ENCODE measurements at regions not wholly inside any gene's neighbourhood (a gene's known extent, or its start where the extent isn't known, plus 50 kb on each side); places are given as distances from the start of the nearest gene placed in this dataset.

DNA sequence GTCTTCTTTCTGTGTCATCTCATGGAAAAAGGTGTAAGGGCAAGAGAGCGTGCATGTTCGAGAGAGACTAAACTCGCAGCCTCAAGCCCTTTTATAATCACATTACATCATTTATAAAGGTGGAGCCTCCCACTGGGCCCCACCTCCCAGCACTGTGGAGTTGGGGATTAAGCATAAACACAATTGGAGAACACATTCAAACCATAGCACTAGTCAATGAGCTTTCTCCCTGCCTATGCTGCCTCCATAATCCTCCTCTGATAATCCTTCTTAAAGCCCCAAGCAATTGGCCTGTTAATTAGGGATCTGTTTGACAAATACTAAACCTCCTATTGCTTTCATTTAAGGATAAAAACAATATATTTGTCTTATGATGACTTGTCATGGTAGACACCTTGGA, 99.6 kb downstream of the NMUR2 start:
- H3K36me3 Mint-ChIP-seq (ENCODE audit: low read depth) = no peaks in the 10 kb centered on the region
- DNase-seq = no peak
- TF ChIP-seq, protein P1, sequence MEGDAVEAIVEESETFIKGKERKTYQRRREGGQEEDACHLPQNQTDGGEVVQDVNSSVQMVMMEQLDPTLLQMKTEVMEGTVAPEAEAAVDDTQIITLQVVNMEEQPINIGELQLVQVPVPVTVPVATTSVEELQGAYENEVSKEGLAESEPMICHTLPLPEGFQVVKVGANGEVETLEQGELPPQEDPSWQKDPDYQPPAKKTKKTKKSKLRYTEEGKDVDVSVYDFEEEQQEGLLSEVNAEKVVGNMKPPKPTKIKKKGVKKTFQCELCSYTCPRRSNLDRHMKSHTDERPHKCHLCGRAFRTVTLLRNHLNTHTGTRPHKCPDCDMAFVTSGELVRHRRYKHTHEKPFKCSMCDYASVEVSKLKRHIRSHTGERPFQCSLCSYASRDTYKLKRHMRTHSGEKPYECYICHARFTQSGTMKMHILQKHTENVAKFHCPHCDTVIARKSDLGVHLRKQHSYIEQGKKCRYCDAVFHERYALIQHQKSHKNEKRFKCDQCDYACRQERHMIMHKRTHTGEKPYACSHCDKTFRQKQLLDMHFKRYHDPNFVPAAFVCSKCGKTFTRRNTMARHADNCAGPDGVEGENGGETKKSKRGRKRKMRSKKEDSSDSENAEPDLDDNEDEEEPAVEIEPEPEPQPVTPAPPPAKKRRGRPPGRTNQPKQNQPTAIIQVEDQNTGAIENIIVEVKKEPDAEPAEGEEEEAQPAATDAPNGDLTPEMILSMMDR (IDR thresholded peaks at IDR 0.05) = no peak
- H3K27me3 Mint-ChIP-seq (ENCODE audit: low read depth, poor library complexity) = peaks cover 7% of the 10 kb centered on the region
- no peak overlapping the region for H3K4me3 Mint-ChIP-seq
- no peak overlapping the region for H3K27ac Mint-ChIP-seq
- H3K4me1 Mint-ChIP-seq = no peaks in the 10 kb centered on the region
- H3K9me3 Mint-ChIP-seq = peaks cover 5% of the 10 kb centered on the region

DNA sequence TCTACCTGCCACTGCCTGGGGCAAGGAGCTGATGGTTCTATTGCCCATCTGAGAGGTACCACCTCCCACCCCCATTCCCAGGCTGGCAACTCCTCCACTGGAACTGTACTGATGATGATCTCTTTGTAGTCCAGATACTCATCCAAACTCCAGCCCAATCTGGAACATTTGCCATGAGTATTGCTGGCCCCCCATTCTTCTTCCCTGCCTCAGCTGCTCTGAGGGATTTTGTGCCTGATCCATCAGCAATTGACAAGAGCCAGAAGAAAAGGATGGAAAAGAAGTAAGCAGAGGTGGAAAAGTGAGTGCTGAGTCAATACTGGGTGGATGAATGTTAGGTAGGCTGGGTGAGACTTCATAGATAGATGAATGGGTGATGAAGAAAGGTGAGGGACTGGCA, 101.2 kb downstream of the NMUR2 start:
- DNase-seq = no peak

DNA sequence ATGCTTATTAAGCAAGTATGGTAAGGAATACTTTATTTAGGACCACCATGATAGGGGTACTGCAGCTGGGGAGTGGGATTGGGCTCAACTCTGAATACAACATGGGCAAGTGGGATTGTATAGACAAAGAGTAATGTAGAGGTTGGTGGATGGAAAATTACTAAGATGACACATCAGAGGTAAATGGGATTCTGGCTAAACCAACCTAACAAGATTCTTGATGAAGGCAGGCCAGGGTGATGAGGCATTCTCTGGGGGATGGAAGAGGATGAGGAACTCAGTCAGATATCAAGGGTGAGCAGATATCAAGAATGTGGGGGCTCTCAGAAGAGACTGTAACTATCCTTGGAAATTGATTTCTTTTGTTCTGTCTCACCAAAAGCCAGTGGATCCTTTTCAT, 107.2 kb downstream of the NMUR2 start:
- Mint-ChIP-seq H3K4me3 (no peak overlapping the region), H3K9me3 (no peaks in the 10 kb centered on the region), H3K27me3 (ENCODE audit: low read depth, poor library complexity) (peaks cover 7% of the 10 kb centered on the region), H3K27ac (no peak overlapping the region), H3K36me3 (ENCODE audit: low read depth) (no peaks in the 10 kb centered on the region), H3K4me1 (no peaks in the 10 kb centered on the region)
- TF ChIP-seq, protein P1 (IDR thresholded peaks at IDR 0.05) = no peak
- DNase-seq = no peak

More for the DNA sequence above, 101.2 kb downstream of the NMUR2 start:
- TF ChIP-seq, protein P1 (IDR thresholded peaks at IDR 0.05) = no peak
- H3K27me3 Mint-ChIP-seq (ENCODE audit: low read depth, poor library complexity) = peaks cover 7% of the 10 kb centered on the region
- no peaks in the 10 kb centered on the region for H3K4me1 Mint-ChIP-seq
- H3K27ac Mint-ChIP-seq = no peak overlapping the region
- H3K9me3 Mint-ChIP-seq = peaks cover 5% of the 10 kb centered on the region
- H3K36me3 Mint-ChIP-seq (ENCODE audit: low read depth) = no peaks in the 10 kb centered on the region
- H3K4me3 Mint-ChIP-seq = no peak overlapping the region

DNA sequence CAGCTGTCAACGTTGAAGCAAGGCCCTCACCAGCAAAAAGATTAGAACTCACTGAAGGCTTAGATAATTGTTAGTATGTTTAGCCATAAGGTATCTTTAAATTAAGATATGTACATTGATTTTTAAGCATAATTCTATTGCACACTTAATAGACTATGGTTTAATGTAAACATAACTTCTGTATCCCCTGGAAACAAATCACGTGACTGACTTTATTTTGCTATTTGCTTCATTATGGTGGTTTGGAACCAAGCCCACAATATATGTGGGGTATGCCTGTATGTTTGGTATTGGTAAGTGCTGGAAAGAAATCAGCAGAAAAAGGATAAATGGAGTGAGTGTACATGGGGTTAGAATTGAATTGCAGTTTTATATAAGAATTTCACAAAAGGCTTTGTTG, 111.9 kb downstream of the NMUR2 start:
- Mint-ChIP-seq H3K27me3 (ENCODE audit: low read depth, poor library complexity) (peaks cover 10% of the 10 kb centered on the region), H3K27ac (no peak overlapping the region), H3K4me3 (no peak overlapping the region), H3K36me3 (ENCODE audit: low read depth) (no peaks in the 10 kb centered on the region), H3K9me3 (peaks cover 7% of the 10 kb centered on the region), H3K4me1 (peaks cover 16% of the 10 kb centered on the region)
- TF ChIP-seq, protein P1 (IDR thresholded peaks at IDR 0.05) = no peak
- DNase-seq = no peak

DNA sequence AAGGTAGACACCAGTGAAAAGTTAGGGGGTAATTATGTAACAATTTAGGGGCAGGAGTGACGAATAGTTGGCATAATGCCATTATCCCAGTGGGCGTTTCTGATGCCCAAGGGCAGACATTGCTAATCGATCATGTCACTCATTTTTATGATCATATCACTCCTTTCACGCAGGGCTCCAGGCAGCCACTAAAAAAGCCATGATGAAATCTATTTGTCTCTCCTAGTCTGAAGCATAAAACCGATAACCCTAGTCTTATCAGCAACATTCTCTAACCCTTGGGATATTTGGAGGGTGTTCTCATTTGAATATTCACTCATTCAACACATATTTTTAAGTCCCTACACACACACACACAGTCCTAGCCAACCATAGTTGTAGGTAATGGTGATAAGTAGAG, 114.9 kb downstream of the NMUR2 start:
- peaks cover 6% of the 10 kb centered on the region for H3K27me3 Mint-ChIP-seq (ENCODE audit: low read depth, poor library complexity)
- TF ChIP-seq, protein P1 (IDR thresholded peaks at IDR 0.05) = no peak
- H3K4me3 Mint-ChIP-seq = no peak overlapping the region
- H3K9me3 Mint-ChIP-seq = peaks cover 7% of the 10 kb centered on the region
- H3K4me1 Mint-ChIP-seq = peaks cover 18% of the 10 kb centered on the region
- no peak for DNase-seq
- H3K27ac Mint-ChIP-seq = no peak overlapping the region
- no peaks in the 10 kb centered on the region for H3K36me3 Mint-ChIP-seq (ENCODE audit: low read depth)

DNA sequence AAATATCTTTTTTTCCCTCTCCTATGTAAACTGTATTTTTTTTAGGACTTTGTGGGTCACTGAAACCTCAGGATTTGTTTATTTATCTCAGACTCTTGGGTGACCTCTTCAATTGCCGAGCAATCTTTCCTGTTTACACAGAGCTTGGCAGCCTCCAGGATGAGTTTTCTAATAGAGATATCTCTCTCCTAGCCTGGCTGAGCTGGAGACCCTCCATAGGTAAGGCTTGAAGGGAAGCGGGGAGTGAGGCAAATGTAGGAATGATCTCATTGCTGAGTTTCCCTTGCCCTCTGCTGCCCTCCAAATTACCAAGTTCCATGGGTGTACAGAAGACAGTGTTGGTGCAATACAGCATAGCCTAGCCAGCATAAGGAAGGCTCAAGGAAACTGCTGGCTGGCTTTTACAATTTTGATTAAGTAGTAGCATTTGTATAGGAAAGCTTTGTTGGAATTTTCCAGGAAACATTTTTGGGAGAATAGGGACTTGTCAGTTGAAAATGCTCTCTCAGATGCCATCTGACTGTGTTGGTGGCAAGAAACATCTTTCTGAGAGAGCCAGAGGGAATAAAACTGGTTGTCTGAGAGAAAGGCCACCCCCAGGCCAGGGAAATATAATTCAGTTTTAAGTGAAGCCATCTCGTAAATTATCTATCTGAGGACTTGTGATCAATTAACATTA, 116.0 kb downstream of the NMUR2 start:
- peaks cover 7% of the 10 kb centered on the region for H3K9me3 Mint-ChIP-seq
- peak overlapping the region; percentile 33 for H3K27ac Mint-ChIP-seq
- peaks cover 6% of the 10 kb centered on the region for H3K27me3 Mint-ChIP-seq (ENCODE audit: low read depth, poor library complexity)
- H3K36me3 Mint-ChIP-seq (ENCODE audit: low read depth) = no peaks in the 10 kb centered on the region
- TF ChIP-seq, protein P1 (IDR thresholded peaks at IDR 0.05) = no peak
- no peak for DNase-seq
- H3K4me1 Mint-ChIP-seq = peaks cover 18% of the 10 kb centered on the region
- no peak overlapping the region for H3K4me3 Mint-ChIP-seq
